Mucosa of descending colon (tissue), 3 donors: ENCODE measurements at regions not wholly inside any gene's neighbourhood (a gene's known extent, or its start where the extent isn't known, plus 50 kb on each side); places are given as distances from the start of the nearest gene placed in this dataset.

Experiments
- ATAC-seq: fragments of 200-7000 bp; cut with Tn5 transposase; one replicate; pipeline ENCODE4 v1.9.1; 2020; ENCODE audit warnings: mild to moderate bottlenecking, moderate library complexity
- DNase-seq, 3 donors: peaks; one replicate each; pipeline ENCODE4 v3.0.0-alpha.2; 2020
- H3K36me3 ChIP-seq: fragments of 200-600 bp; one replicate; pipeline ENCODE4 v1.8.0; 2021; ENCODE audit warnings: low read depth, mild to moderate bottlenecking
- H3K4me1 ChIP-seq: fragments of 200-600 bp; one replicate; pipeline ENCODE4 v1.8.0; 2021; ENCODE audit warnings: low read depth, mild to moderate bottlenecking
- H3K4me3 ChIP-seq: fragments of 200-600 bp; one replicate; pipeline ENCODE4 v1.8.0; 2021; ENCODE audit warnings: mild to moderate bottlenecking
- H3K9me3 ChIP-seq: fragments of 200-600 bp; one replicate; pipeline ENCODE4 v1.8.0; 2021; ENCODE audit warnings: mild to moderate bottlenecking
- CTCF ChIP-seq: fragments of 200-600 bp; IDR thresholded peaks from one replicate; pipeline ENCODE4 v1.8.0; 2022; ENCODE audit warnings: antibody characterized with exemption, mild to moderate bottlenecking
- intact Hi-C, 2 donors: fragments of 100-400 bp; cut with DNase I in 1 of 2; cut with micrococcal nuclease in 1 of 2; formaldehyde crosslinking; loops; one replicate each; pipeline versions ENCODE4 v1.11.0 to v1.11.1; 2022; cut with DNase I, micrococcal nuclease
- donor health status: DM: no; HTN: no; CAD: no; lungs with moderate emphysema.
- donor health status: DM: no; HTN: no; CAD: no.
- donor health status: DM: no; HTN: yes; CAD: no.

GRCh38 chr17:72466199-72466598 lies 345.4 kb downstream of the SOX9 start:
- DNase-seq (no peak), ATAC-seq (peak; percentile 74)
- H3K4me1 ChIP-seq = peaks cover 50% of the 10 kb centered on the region
- H3K4me3 ChIP-seq = no peak overlapping the region
- intact Hi-C loops = no loop called here
- no peaks in the 10 kb centered on the region for H3K9me3 ChIP-seq
- no peak for TF ChIP-seq CTCF
- no peaks in the 10 kb centered on the region for H3K36me3 ChIP-seq

- intact Hi-C loops = no loop called here
- no peak for DNase-seq
- Histone ChIP-seq H3K4me3 (no peak overlapping the region), H3K9me3 (no peaks in the 10 kb centered on the region), H3K36me3 (no peaks in the 10 kb centered on the region), H3K4me1 (peaks cover 54% of the 10 kb centered on the region)
- no peak for TF ChIP-seq CTCF
- ATAC-seq = no peak
Observed at GRCh38 chr17:72466606-72467005, 345.8 kb downstream of the SOX9 start.

- H3K4me1 ChIP-seq = peaks cover 66% of the 10 kb centered on the region
- no peak overlapping the region for H3K4me3 ChIP-seq
- H3K9me3 ChIP-seq = no peaks in the 10 kb centered on the region
- ATAC-seq (peak; percentile 84), DNase-seq (peak; percentile 83 to 86 (median 83))
- no peak for TF ChIP-seq CTCF
- intact Hi-C loops = no loop called here
- no peaks in the 10 kb centered on the region for H3K36me3 ChIP-seq
Observed at GRCh38 chr17:72467841-72468653, 347.2 kb downstream of the SOX9 start.

GRCh38 chr17:72468841-72469240 lies 348.0 kb downstream of the SOX9 start:
- peak in 1 of 3 donors; percentile 10 for DNase-seq
- intact Hi-C loops = no loop called here
- ATAC-seq = no peak
- TF ChIP-seq CTCF = no peak
- no peaks in the 10 kb centered on the region for H3K36me3 ChIP-seq
- no peaks in the 10 kb centered on the region for H3K9me3 ChIP-seq
- H3K4me1 ChIP-seq = peaks cover 67% of the 10 kb centered on the region
- no peak overlapping the region for H3K4me3 ChIP-seq

- no peaks in the 10 kb centered on the region for H3K36me3 ChIP-seq
- ATAC-seq (no peak), DNase-seq (peak in 1 of 3 donors; percentile 6)
- no peaks in the 10 kb centered on the region for H3K9me3 ChIP-seq
- peaks cover 66% of the 10 kb centered on the region for H3K4me1 ChIP-seq
- intact Hi-C loops = no loop called here
- H3K4me3 ChIP-seq = no peak overlapping the region
- no peak for TF ChIP-seq CTCF
Observed at GRCh38 chr17:72470121-72470705, 349.4 kb downstream of the SOX9 start.
